ENCODE measurements at regions not wholly inside any gene's neighbourhood (a gene's known extent, or its start where the extent isn't known, plus 50 kb on each side); places are given as distances from the start of the nearest gene placed in this dataset.

- no peak for TF ChIP-seq NFRKB (IDR thresholded peaks at IDR 0.05)
- TF ChIP-seq TARDBP (IDR thresholded peaks at IDR 0.05), result no peak
- no peak for TF ChIP-seq CTBP1 (IDR thresholded peaks at IDR 0.05; ENCODE audit: borderline replicate concordance)
- TF ChIP-seq ELF4 (IDR thresholded peaks at IDR 0.05), result no peak
- no peak for TF ChIP-seq SP1 (IDR thresholded peaks at IDR 0.05)
- TF ChIP-seq BHLHE40 (IDR thresholded peaks at IDR 0.05; ENCODE audit: borderline replicate concordance), result no peak
- no peak for TF ChIP-seq FOXM1 (IDR thresholded peaks at IDR 0.05; ENCODE audit: borderline replicate concordance)
- TF ChIP-seq HDGF (IDR thresholded peaks at IDR 0.05; ENCODE audit: borderline replicate concordance), result no peak
- no peak for TF ChIP-seq SUZ12 (IDR thresholded peaks at IDR 0.05)
- no peak for TF ChIP-seq LEF1 (IDR thresholded peaks at IDR 0.05; ENCODE audit: borderline replicate concordance)
- TF ChIP-seq ZNF384 (IDR thresholded peaks at IDR 0.05), result no peak
- TF ChIP-seq FOXA1 (IDR thresholded peaks at IDR 0.05), result no peak
Measured at GRCh38 chr4:10893395-10893794, 208.8 kb upstream of the CLNK start.

All from HEK293T (cell line).